ENCODE measurements at regions not wholly inside any gene's neighbourhood (a gene's known extent, or its start where the extent isn't known, plus 50 kb on each side); places are given as distances from the start of the nearest gene placed in this dataset.

- no peak for TF ChIP-seq NFE2L1 (CRISPR knock-in tag; IDR thresholded peaks at IDR 0.05)
- no peak for TF ChIP-seq CTCF (IDR thresholded peaks at IDR 0.05)
- no peak for TF ChIP-seq ESRRA (CRISPR knock-in tag; IDR thresholded peaks at IDR 0.05; ENCODE audit: borderline replicate concordance)
- TF ChIP-seq USF2 (CRISPR knock-in tag; IDR thresholded peaks at IDR 0.05) = no peak
- TF ChIP-seq TEAD4 (CRISPR knock-in tag; IDR thresholded peaks at IDR 0.05) = no peak
- TF ChIP-seq ATF2 (CRISPR knock-in tag; IDR thresholded peaks at IDR 0.05; ENCODE audit: borderline replicate concordance, low read depth) = no peak
- TF ChIP-seq CREB1 (CRISPR knock-in tag; IDR thresholded peaks at IDR 0.05) = no peak
- no peak for TF ChIP-seq TEAD1 (CRISPR knock-in tag; IDR thresholded peaks at IDR 0.05)
Observed at GRCh38 chr5:167947306-167947705, 344.1 kb upstream of the WWC1 start.
